Mesodermal cell (in vitro differentiated cells): ENCODE measurements at regions not wholly inside any gene's neighbourhood (a gene's known extent, or its start where the extent isn't known, plus 50 kb on each side); places are given as distances from the start of the nearest gene placed in this dataset.

Experiments
- H3K27ac ChIP-seq: 2 replicates; pipeline ENCODE4 v1.7.0; 2013; ENCODE audit warnings: mild to moderate bottlenecking, low read depth, low read length, moderate library complexity; ENCODE audit not compliant: severe bottlenecking
- H3K36me3 ChIP-seq: 2 replicates; pipeline ENCODE4 v1.7.1; 2013; ENCODE audit warnings: mild to moderate bottlenecking, low read length, moderate library complexity; ENCODE audit not compliant: control insufficient read depth, insufficient read depth
- H3K4me1 ChIP-seq: one replicate; pipeline ENCODE4 v1.7.1; 2013; ENCODE audit warnings: mild to moderate bottlenecking, low read length; ENCODE audit not compliant: insufficient read depth, control insufficient read depth, poor library complexity, severe bottlenecking
- H3K4me3 ChIP-seq: 2 replicates; pipeline ENCODE4 v1.7.0; 2013; ENCODE audit warnings: low read length, control low read depth, mild to moderate bottlenecking; ENCODE audit not compliant: insufficient read depth, poor library complexity, severe bottlenecking; ENCODE audit errors: extremely low read depth
- H3K9me3 ChIP-seq: 2 replicates; pipeline ENCODE4 v1.7.1; 2013; ENCODE audit warnings: mild to moderate bottlenecking, low read length, moderate library complexity; ENCODE audit not compliant: control insufficient read depth
- whole genome bisulfite sequencing, 2 experiments: methylation state at CpG; one replicate each; pipeline ENCODE4 v1.1.5; 2013; ENCODE audit warnings: missing lambda C conversion rate in 2 of 2; ENCODE audit not compliant: insufficient coverage in 2 of 2; 5-methylcytosine and 5-hydroxymethylcytosine counted together

DNA sequence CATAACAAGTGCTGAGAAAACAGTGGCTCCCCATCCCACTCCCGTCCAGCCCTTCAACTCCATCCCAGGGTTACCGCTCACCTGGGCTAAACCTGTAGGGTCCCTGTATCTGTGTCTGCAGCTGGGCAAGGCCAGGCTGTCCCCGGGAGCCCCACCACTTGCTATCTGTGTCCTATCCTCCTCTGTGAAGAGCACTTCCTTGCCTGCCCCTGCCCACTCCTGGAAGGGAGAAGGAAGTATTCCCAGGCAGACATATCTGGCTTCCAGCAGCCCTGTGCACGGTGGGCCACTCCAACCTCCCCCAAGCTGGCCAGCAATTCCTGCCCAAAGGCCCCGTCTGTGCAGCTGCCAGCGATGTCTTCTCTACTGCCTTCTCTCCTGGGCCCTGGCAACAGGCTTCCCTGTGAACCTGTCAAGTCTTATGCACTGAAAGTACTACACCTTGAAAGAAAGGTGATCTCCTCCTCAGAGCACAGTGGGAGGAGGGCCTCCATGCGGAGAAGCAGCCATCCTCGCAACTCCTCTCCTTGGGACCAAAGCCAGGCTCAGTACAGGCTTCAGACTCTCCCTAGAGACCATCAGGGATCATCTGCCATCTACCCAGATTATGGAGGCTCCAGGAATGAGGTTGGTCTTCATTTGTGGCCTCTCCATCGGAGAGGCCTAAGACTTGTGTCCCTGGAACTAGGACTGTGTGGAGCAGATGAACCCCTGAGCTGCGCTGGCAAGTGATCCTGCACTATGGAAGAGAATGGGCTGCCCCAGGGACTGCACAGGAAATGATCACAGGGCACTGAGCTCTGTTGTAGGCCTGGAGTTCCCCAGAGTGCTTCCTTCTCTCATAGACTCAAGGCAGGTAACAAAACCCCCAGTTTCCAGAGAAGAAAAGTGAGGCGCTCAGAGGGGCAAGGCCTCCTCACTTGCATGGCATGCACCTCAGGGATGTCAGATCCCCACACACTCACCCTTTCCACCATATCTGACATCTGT lies 663.6 kb downstream of the BCL11B start:
- Histone ChIP-seq H3K27ac (no peak overlapping the region), H3K4me3 (no peak overlapping the region), H3K9me3 (no peaks in the 10 kb centered on the region), H3K4me1 (no peaks in the 10 kb centered on the region), H3K36me3 (no peaks in the 10 kb centered on the region)
- WGBS, 2 experiments, result 88 to 91% methylated on average over 7 to 9 of the region's 11 CpGs

DNA sequence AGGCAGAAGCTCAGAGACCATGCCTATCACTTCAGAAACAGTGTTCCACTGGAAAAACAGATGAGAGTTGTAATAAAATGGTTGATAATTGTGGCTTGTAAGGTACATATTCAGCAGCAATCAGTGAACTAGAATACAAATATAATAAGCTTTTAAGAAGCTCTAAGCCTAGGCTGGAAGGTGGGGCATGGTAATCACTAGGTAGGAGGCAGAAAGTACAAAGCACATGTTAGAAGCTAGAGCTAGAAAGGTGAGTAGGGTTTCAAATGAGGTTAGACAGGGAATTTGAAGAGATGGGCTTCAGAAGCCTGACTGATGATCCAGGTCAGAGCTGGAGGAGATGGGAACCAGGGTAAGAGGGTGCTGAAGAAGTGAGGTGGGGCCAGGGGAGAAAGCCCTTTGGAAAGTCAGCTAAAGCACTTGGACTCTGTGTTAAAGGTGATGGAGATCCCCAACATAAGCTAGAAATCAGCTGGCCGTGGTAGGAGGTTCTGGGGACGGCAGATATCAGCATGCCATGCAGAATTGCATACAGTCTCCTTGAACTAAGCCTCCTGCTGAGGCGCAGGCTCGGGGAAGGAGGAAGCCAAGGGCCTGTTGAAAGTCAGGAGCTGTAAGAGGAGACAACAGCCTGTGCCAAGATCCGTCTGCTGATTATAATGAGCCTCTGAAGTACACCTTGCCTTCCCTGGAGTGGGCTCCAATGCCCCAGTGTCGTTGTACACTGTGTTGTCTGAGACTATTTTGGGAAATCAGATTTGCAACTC lies 659.4 kb downstream of the BCL11B start:
- H3K36me3 ChIP-seq, result no peaks in the 10 kb centered on the region
- no peak overlapping the region for H3K4me3 ChIP-seq
- 64 to 70% methylated on average over 6 of the region's 6 CpGs for WGBS, 2 experiments
- no peaks in the 10 kb centered on the region for H3K9me3 ChIP-seq
- no peaks in the 10 kb centered on the region for H3K4me1 ChIP-seq
- H3K27ac ChIP-seq, result no peak overlapping the region

DNA sequence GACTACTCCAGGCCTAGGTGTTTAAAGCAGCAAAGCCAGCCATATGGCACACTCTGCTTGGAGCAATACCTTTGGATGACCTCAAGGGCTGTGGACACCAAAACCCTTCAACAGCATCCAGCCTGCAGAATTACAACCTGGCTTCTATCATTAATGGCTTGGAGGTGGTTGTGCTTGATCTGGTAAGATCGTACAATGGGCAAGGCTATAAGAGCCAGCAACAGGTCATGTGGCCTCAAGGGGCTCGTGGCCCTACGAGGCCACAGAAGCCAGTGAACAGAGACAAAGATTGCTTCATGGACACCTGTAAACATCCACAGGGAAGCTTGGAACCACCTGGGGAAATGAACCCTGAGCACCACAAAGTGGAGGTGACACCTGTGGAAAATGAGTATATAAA lies 657.3 kb downstream of the BCL11B start:
- H3K4me1 ChIP-seq, result no peaks in the 10 kb centered on the region
- H3K4me3 ChIP-seq, result no peak overlapping the region
- H3K36me3 ChIP-seq, result no peaks in the 10 kb centered on the region
- no peaks in the 10 kb centered on the region for H3K9me3 ChIP-seq
- H3K27ac ChIP-seq, result no peak overlapping the region
- 87 to 100% methylated on average over 2 to 3 of the region's 3 CpGs for WGBS, 2 experiments

DNA sequence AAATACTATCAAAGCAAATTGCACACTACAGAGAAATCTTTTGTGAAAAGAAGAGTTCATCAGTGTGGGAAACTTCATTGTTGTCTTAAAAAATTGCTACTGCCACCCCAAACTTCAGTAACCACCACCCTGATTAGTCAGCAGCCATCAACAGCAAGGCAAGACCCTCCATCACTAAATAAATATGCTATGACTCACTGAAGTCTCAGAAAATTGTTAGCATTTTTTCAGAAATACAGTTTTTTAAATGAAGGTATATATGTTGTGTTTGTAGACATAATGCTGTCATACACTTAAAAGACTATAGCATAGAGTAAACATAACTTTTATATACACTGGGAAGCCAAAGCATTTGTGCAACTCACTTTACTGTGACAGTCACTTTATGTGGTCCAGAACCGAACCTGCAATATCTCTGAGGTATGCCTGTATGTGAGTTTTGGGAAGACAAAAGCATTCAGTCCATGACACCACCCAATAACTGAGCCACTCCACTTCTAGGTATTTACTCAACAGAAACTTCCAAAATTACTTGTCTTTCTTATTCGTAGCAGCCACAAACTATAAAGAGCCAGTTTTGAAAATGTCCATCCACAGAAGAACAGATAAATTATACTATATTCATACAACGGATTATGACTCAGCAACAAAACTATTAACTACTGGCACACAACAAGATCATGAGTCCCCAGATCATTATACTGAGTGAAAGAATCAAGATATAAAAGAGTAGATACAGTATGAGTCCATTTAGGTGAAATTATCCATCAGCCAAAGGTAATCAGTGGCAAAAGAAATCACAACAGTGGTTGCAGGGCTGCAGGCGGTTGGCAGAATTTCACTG lies 649.6 kb downstream of the BCL11B start:
- peaks cover 8% of the 10 kb centered on the region for H3K4me1 ChIP-seq
- H3K4me3 ChIP-seq, result no peak overlapping the region
- peaks cover 6% of the 10 kb centered on the region for H3K9me3 ChIP-seq
- H3K27ac ChIP-seq, result no peak overlapping the region
- H3K36me3 ChIP-seq, result no peaks in the 10 kb centered on the region
- 90% methylated on average over 2 of the region's 4 CpGs for WGBS, 2 experiments

DNA sequence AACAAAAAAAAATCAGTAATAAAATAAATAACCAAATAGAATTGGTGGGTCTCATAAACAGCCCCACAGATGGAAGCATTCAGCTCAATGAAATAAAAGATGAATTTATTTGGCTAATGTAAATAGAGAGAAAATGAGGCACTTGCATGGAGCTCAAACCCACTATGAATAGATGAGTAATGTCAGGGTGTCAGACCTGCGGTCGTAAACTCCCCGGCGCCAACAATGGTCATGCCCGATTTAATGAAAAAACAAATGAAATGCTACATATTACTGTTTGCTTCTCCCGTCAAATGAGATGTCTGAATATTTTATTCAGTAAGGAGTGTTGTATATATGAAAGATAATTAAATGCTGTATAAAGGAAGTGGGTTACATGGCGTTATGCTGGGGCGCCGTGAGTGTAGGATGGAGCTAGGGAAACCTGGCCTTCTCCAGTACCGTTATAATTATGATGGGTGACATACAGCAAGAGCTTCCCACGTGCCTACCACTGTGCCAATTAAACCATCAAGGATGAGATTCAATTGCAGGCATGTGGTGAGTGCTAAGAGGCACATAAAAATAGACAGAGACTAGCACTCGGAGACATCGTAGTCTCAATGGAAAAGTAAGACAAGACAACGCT lies 648.1 kb downstream of the BCL11B start:
- no peak overlapping the region for H3K27ac ChIP-seq
- H3K4me3 ChIP-seq, result no peak overlapping the region
- peaks cover 8% of the 10 kb centered on the region for H3K4me1 ChIP-seq
- H3K9me3 ChIP-seq, result peaks cover 6% of the 10 kb centered on the region
- WGBS, 2 experiments, result 92% methylated on average over 7 to 10 of the region's 14 CpGs
- H3K36me3 ChIP-seq, result no peaks in the 10 kb centered on the region

DNA sequence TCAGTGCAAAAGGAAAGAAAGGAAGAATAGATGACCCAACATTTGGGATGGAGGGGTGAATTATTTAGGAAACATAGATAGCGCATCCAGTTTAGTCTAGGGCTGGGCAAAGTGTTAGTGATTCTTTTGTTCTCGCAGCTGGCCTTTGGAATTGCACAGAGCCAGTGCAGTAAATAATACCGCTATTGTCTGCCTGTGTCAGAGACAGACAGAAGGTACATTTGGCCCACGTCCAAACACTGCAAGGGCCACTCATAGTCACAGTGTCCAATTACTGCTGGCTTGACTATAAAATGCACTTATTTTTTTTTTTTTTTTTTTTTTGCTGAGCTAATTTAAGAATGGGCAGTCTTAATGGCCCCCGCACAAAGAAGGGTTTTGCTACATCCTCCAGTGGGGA lies 638.6 kb downstream of the BCL11B start:
- WGBS, 2 experiments, result 89 to 91% methylated on average over 4 of the region's 5 CpGs
- H3K36me3 ChIP-seq, result no peaks in the 10 kb centered on the region
- H3K27ac ChIP-seq, result no peak overlapping the region
- no peaks in the 10 kb centered on the region for H3K4me1 ChIP-seq
- no peaks in the 10 kb centered on the region for H3K9me3 ChIP-seq
- H3K4me3 ChIP-seq, result no peak overlapping the region

DNA sequence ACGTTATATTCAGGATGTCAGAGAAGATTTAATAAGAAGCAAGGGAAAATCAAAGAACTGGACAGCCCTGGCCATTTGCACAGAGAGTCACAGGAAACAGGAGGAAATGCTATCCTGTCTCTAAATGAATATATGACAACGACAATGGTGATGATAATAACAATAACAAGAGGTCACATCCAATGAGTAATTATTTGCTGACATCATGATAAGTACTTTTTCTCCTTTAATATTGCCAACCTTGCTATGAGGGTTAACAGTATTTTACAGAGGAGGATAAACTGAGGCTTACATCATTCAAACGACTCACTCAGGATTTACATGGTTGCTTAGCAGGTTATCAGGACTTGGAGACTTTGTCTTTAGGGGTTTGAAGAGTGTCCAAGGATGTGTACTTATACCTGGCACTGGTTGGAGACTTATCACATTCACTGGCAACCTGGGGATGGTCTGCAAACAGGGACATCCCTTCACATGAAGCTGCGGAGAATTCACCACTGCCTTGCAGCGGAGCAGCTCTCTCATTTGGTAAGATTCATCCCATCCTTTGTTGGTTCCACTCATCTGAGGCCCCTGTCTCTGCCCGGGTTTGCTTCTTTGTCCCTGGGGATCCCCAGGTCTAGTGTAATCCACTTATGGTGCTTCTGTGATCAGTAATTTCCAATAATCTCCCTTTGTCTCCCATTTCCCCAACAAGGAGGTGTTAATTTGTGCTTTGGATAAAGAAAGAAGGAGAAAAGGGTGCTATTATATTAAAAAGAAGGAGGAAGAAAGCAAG lies 637.8 kb downstream of the BCL11B start:
- Histone ChIP-seq H3K4me1 (no peaks in the 10 kb centered on the region), H3K27ac (no peak overlapping the region), H3K9me3 (no peaks in the 10 kb centered on the region), H3K36me3 (no peaks in the 10 kb centered on the region), H3K4me3 (no peak overlapping the region)
- 90 to 97% methylated on average over 3 of the region's 6 CpGs for WGBS, 2 experiments

DNA sequence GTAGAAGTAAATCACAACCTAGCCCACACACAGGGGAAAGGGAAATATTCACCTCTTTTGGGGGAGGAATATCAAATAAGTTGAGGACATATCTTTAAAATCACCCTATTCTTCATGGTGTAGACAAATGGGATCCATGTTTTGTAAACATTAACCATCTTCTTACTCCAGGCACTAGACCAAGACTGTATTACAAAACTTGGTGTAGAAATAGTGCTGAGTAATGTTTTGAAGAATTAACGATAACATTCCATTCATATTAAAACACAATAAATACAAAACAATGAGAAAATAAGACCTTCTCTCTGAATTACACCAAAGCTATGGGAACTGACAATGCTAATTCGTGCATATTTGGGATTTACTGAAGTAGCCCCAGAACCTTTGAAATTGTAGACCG lies 633.6 kb downstream of the BCL11B start:
- Histone ChIP-seq H3K27ac (no peak overlapping the region), H3K9me3 (no peaks in the 10 kb centered on the region), H3K36me3 (no peaks in the 10 kb centered on the region), H3K4me1 (no peaks in the 10 kb centered on the region), H3K4me3 (no peak overlapping the region)
- 100% methylated on average over 2 of the region's 3 CpGs for WGBS, 2 experiments

DNA sequence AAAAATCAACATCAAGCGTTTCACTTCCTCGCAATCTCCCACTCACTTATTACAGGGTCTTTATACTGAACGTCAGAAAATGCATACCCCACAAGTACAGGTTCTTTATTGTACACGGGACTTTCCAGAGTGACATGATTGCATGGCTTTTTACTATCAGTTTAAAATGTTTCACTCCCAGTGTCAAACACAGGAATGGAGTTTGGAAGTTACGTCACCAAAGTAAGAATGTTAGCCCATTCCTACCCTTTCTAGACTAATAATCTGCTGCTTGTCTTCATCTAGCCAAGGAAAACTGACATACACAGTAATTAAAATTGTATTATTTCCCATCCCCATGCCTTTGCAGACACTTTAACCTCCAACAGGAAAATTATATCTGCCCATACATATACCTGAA lies 624.2 kb downstream of the BCL11B start:
- Histone ChIP-seq H3K4me3 (no peak overlapping the region), H3K9me3 (no peaks in the 10 kb centered on the region), H3K4me1 (no peaks in the 10 kb centered on the region), H3K36me3 (no peaks in the 10 kb centered on the region), H3K27ac (no peak overlapping the region)
- 89 to 90% methylated on average over 3 to 4 of the region's 5 CpGs for WGBS, 2 experiments
